NT2/D1 (cell line): ENCODE measurements at regions not wholly inside any gene's neighbourhood (a gene's known extent, or its start where the extent isn't known, plus 50 kb on each side); places are given as distances from the start of the nearest gene placed in this dataset.

Experiments
- SUZ12 ChIP-seq: IDR thresholded peaks from 2 replicates; pipeline ENCODE4 v1.6.1; 2011; ENCODE audit not compliant: insufficient read length, insufficient read depth; ENCODE audit errors: extremely low read depth
- YY1 ChIP-seq: IDR thresholded peaks from 2 replicates; pipeline ENCODE4 v1.6.1; 2011; ENCODE audit not compliant: insufficient read length, insufficient read depth
- ZNF274 ChIP-seq: IDR thresholded peaks from 2 replicates; pipeline ENCODE4 v1.6.1; 2011; ENCODE audit warnings: mild to moderate bottlenecking, low read depth, low read length

GRCh38 chr3:73915886-73916285 lies 291.1 kb upstream of the PDZRN3 start:
- no peak for TF ChIP-seq ZNF274
- no peak for TF ChIP-seq YY1
- TF ChIP-seq SUZ12, result no peak
